Endothelial cell of umbilical vein (primary cell): ENCODE measurements at regions not wholly inside any gene's neighbourhood (a gene's known extent, or its start where the extent isn't known, plus 50 kb on each side); places are given as distances from the start of the nearest gene placed in this dataset.

Experiments used
- BruUV-seq: library from RNA; stranded (reverse); fragments of 400-500 nt; replicated peaks from 2 replicates; lab custom pipeline; 2021; lab: Mats Ljungman, UMichigan
- CTCF ChIA-PET: fragments of 300-600, 350-600 bp; sonication (Branson Sonifier 250); formaldehyde crosslinking; loops from one replicate; lab custom pipeline; 2021; ENCODE audit warnings: antibody characterized with exemption, inconsistent platforms; lab: Charles Lee
- POLR2A ChIA-PET: fragments of 300-600, 350-600 bp; sonication (Branson Sonifier 250); formaldehyde crosslinking; loops from one replicate; lab custom pipeline; 2021; ENCODE audit warnings: antibody characterized with exemption, inconsistent platforms; lab: Charles Lee
- DNase-seq: peaks from one replicate; pipeline ENCODE4 v3.0.0-alpha.2; 2011; ENCODE audit warnings: low read depth, low spot score
- FAIRE-seq: peaks from 2 replicates; lab custom pipeline; 2011; peaks lifted over from hg19 to GRCh38; lab: Jason Lieb, UNC
- H2AFZ ChIP-seq: 2 replicates; pipeline ENCODE4 v1.6.0; 2012; ENCODE audit warnings: low read depth, low read length, control low read depth, inconsistent platforms
- H3K27ac ChIP-seq: 2 replicates; pipeline ENCODE4 v1.5.1; 2011; ENCODE audit warnings: low read depth, mild to moderate bottlenecking, control low read depth, low read length, moderate library complexity; ENCODE audit not compliant: insufficient read depth
- H3K27me3 ChIP-seq, 2 experiments: 2 replicates each; pipeline versions ENCODE4 v1.6.0 to v1.6.1; 2011; ENCODE audit warnings: low read length in 2 of 2, mixed read lengths in 1 of 2; ENCODE audit not compliant: control insufficient read depth in 2 of 2, insufficient read depth in 2 of 2
- H3K36me3 ChIP-seq, 2 experiments: 2 replicates in 1 of 2; 3 replicates in 1 of 2; pipeline ENCODE4 v1.5.1; 2011; ENCODE audit warnings: low read length in 2 of 2, mild to moderate bottlenecking in 1 of 2, moderate library complexity in 1 of 2; ENCODE audit not compliant: control insufficient read depth in 2 of 2, insufficient read depth in 2 of 2; ENCODE audit errors: extremely low read depth in 1 of 2
- H3K4me1 ChIP-seq: 3 replicates; pipeline ENCODE4 v1.5.1; 2011; ENCODE audit warnings: mild to moderate bottlenecking, low read length; ENCODE audit not compliant: control insufficient read depth, insufficient read depth; ENCODE audit errors: extremely low read depth
- H3K4me2 ChIP-seq: 2 replicates; pipeline ENCODE4 v1.6.1; 2011; ENCODE audit warnings: low read length, control low read depth, mixed read lengths; ENCODE audit not compliant: insufficient read depth
- H3K4me3 ChIP-seq, 3 experiments: fragments of 200-600 bp in 1 of 3; sonication (generic), shearing (Covaris generic) in 1 of 3; replicated peaks in 1 of 3; 2 replicates each; pipeline ENCODE4 v1.5.1; 2011 to 2016; ENCODE audit warnings: control low read depth in 3 of 3, low read length in 3 of 3, mild to moderate bottlenecking in 2 of 3, inconsistent platforms in 1 of 3, low read depth in 1 of 3, moderate library complexity in 1 of 3; ENCODE audit not compliant: insufficient read depth in 1 of 3
- H3K79me2 ChIP-seq: 2 replicates; pipeline ENCODE4 v1.6.0; 2012; ENCODE audit warnings: low read length, inconsistent platforms; ENCODE audit not compliant: control insufficient read depth, insufficient read depth
- H3K9ac ChIP-seq: replicated peaks from 2 replicates; pipeline ENCODE3; 2011; ENCODE audit warnings: low read length, control low read depth; ENCODE audit not compliant: insufficient read depth; ENCODE audit errors: extremely low read depth
- H3K9me1 ChIP-seq: replicated peaks from 3 replicates; pipeline ENCODE4 v1.6.0; 2011; ENCODE audit warnings: mild to moderate bottlenecking, low read length; ENCODE audit not compliant: control insufficient read depth, insufficient read depth; ENCODE audit errors: extremely low read depth
- H3K9me3 ChIP-seq: replicated peaks from 2 replicates; pipeline ENCODE4 v1.5.1; 2012; ENCODE audit warnings: low read length, inconsistent platforms; ENCODE audit not compliant: control insufficient read depth, insufficient read depth
- H4K20me1 ChIP-seq: replicated peaks from 2 replicates; pipeline ENCODE3; 2011; ENCODE audit warnings: mild to moderate bottlenecking, low read length; ENCODE audit not compliant: control insufficient read depth, insufficient read depth; ENCODE audit errors: extremely low read depth
- EZH2 ChIP-seq: IDR thresholded peaks from 2 replicates; pipeline ENCODE4 v1.6.1; 2012; ENCODE audit warnings: borderline replicate concordance, low read depth, mild to moderate bottlenecking, moderate library complexity, low read length, inconsistent platforms; ENCODE audit not compliant: severe bottlenecking
- GATA2 ChIP-seq: IDR thresholded peaks from 2 replicates; pipeline ENCODE4 v1.7.0; 2011; ENCODE audit warnings: low read depth, mild to moderate bottlenecking, moderate library complexity, mixed read lengths, low read length; ENCODE audit not compliant: insufficient read length, insufficient read depth
- JUN ChIP-seq: IDR thresholded peaks from 2 replicates; pipeline ENCODE4 v1.6.1; 2011; ENCODE audit warnings: borderline replicate concordance, low read depth; ENCODE audit not compliant: insufficient read length, insufficient read depth
- POLR2A ChIP-seq: IDR thresholded peaks from 2 replicates; pipeline ENCODE4 v1.6.1; 2012; ENCODE audit warnings: low read depth, mild to moderate bottlenecking, control low read depth, low read length
- POLR2AphosphoS5 ChIP-seq: IDR thresholded peaks from 2 replicates; pipeline ENCODE4 v1.6.1; 2012; ENCODE audit warnings: low read depth, mild to moderate bottlenecking, control low read depth, low read length, moderate library complexity; ENCODE audit not compliant: insufficient read depth
- dilution Hi-C: fragments of 300-500 bp; cut with MboI; formaldehyde crosslinking; loops from one replicate; pipeline ENCODE4 v1.15.0; 2019; ENCODE audit warnings: low sequenced_read_pairs; ENCODE audit not compliant: extremely low pct_ligation_motif_present
- intact Hi-C: fragments of 100-400 bp; cut with micrococcal nuclease; formaldehyde crosslinking; loops from one replicate; pipeline ENCODE4 v1.10.0; 2022
- TF ChIP-seq, protein P1 (sequence below), 2 donors: IDR thresholded peaks; 1 replicate in 1 of 2; 2 replicates in 1 of 2; pipeline ENCODE4 v1.5.1; 2011; ENCODE audit warnings: low read length in 2 of 2, mild to moderate bottlenecking in 2 of 2, moderate library complexity in 2 of 2, control low read depth in 1 of 2, inconsistent platforms in 1 of 2, low read depth in 1 of 2; ENCODE audit not compliant: insufficient read depth in 1 of 2; ENCODE audit errors: extremely low read depth in 1 of 2

- dilution Hi-C loops, result no loop called here
These were observed 51.2 kb upstream of the SEC16B start for GRCh38 chr1:178020968-178021640.

More at GRCh38 chr1:178020968-178021640, 51.2 kb upstream of the SEC16B start:
- intact Hi-C loops, result no loop called here
- no peak for DNase-seq
- Histone ChIP-seq H3K27ac (no peak overlapping the region), H3K79me2 (no peaks in the 10 kb centered on the region), H3K4me3 (no peak overlapping the region), H3K4me2 (no peak overlapping the region), H3K9me1 (no peaks in the 10 kb centered on the region), H3K4me1 (no peaks in the 10 kb centered on the region), H3K27me3 (no peaks in the 10 kb centered on the region), H4K20me1 (no peaks in the 10 kb centered on the region), H2AFZ (no peak overlapping the region), H3K36me3 (no peaks in the 10 kb centered on the region), H3K9me3 (no peaks in the 10 kb centered on the region), H3K9ac (no peak overlapping the region)
- CTCF ChIA-PET, result interaction anchor here (1.1 kb wide), 1 partner anchor 11 kb away, joined by 4 read pairs; no protein-coding TSS in a partner anchor
- BruUV-seq, result no TSS peak
- no peak for FAIRE-seq
- POLR2A ChIA-PET, result no interaction called here
- TF ChIP-seq, protein P1, sequence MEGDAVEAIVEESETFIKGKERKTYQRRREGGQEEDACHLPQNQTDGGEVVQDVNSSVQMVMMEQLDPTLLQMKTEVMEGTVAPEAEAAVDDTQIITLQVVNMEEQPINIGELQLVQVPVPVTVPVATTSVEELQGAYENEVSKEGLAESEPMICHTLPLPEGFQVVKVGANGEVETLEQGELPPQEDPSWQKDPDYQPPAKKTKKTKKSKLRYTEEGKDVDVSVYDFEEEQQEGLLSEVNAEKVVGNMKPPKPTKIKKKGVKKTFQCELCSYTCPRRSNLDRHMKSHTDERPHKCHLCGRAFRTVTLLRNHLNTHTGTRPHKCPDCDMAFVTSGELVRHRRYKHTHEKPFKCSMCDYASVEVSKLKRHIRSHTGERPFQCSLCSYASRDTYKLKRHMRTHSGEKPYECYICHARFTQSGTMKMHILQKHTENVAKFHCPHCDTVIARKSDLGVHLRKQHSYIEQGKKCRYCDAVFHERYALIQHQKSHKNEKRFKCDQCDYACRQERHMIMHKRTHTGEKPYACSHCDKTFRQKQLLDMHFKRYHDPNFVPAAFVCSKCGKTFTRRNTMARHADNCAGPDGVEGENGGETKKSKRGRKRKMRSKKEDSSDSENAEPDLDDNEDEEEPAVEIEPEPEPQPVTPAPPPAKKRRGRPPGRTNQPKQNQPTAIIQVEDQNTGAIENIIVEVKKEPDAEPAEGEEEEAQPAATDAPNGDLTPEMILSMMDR (IDR thresholded peaks at IDR 0.05; ENCODE audit: extremely low read depth in 1 of 2, insufficient read depth in 1 of 2, low read depth in 1 of 2, low read length in 2 of 2), result no peak
- TF ChIP-seq POLR2A (no peak), GATA2 (no peak), EZH2 (no peak), POLR2AphosphoS5 (no peak), JUN (no peak)
